Retina (tissue), 1 donor: ENCODE measurements at regions not wholly inside any gene's neighbourhood (a gene's known extent, or its start where the extent isn't known, plus 50 kb on each side); places are given as distances from the start of the nearest gene placed in this dataset.
"Not testable (repeated sequence)": the region's sequence is repeated elsewhere in the genome, so short reads cannot be mapped to it uniquely, and the experiment has no call there.

Experiments
- DNase-seq: peaks from one replicate; pipeline ENCODE4 v3.0.0-alpha.2; 2016

DNA sequence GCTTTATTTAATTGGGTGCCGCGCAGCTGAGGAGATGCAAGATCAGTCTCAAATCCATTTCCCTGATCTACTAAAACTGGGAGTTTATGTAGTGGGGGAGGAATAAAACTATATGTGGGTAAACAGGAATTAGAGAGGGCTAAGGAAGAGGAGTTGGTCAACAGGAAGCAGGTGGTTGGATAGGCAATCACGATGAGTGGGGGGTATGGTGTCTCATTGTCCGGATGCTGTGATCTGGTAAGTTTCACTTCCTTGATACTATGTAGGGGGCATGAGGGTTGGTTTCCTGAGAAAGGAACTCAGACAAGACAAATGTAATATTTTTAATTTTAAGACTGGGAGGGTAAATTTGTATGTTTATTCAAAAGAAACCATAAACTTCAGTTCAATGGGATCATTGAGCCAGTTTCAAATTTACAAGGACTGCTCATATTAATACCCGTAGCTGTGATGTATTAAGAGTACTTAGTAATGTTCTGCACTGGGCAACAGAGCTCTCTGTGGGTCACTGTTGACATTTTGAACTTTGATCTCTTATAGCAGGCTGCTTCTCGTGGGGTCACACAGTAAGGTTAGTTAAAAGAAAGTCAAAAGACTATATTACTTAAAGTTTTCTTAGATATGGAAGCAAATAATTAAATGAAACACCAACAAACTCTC is 786.2 kb upstream of the FBXO33 start:
- DNase-seq = no peak

DNA sequence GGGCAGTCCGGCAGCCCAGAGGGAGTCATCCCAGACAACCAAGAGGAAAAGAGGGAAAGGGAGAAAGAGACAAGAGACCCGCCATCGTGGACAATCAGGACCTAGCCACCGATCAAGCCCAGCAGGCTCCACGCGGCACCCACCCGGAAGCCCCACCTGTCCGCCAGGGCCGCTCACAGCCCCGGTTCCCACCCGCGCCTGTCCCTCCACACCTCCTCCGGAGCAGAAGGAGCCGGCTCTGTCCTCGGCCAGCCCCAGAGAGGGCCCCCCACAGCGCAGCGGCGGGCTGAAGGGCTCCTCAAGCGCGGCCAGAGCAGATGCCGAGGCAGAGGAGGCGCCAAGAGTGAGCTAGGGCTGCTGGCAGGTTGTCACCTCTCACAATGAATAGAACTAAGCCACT is 784.7 kb upstream of the FBXO33 start:
- DNase-seq = no peak

DNA sequence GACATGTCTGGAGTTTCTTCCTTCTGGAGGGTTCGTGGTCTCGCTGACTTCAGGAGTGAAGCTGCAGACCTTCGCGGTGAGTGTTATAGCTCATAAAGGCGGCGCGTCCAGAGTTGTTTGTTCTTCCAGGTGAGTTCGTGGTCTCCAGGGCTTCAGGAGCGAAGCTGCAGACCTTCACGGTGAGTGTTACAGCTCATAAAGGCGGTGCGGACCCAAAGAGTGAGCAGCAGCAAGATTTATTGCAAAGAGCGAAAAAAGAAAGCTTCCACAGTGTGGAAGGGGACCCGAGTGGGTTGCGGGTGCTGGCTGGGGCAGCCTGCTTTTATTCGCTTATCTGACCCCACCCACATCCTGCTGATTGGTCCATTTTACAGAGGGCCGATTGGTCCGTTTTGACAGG is 784.2 kb upstream of the FBXO33 start:
- not testable (repeated sequence) for DNase-seq

DNA sequence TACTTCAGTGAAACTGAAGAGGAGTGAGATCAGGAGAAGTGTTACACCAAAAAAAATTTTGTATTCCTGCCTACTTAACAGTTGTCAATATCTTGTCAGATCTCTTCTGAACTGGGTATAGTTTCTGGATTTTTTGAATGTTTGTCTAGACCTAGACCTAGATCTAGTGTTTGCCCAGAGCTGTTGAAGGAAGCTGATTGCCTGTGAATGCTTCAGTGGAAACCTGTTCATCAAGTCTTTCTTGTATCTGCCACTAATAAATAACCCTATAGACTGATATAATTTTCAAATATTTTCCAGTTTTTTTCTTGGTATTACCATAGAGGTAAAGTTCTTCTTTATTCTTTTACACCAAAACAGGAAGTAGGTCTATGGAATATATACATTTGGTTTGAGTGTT is 781.5 kb upstream of the FBXO33 start:
- DNase-seq = no peak

DNA sequence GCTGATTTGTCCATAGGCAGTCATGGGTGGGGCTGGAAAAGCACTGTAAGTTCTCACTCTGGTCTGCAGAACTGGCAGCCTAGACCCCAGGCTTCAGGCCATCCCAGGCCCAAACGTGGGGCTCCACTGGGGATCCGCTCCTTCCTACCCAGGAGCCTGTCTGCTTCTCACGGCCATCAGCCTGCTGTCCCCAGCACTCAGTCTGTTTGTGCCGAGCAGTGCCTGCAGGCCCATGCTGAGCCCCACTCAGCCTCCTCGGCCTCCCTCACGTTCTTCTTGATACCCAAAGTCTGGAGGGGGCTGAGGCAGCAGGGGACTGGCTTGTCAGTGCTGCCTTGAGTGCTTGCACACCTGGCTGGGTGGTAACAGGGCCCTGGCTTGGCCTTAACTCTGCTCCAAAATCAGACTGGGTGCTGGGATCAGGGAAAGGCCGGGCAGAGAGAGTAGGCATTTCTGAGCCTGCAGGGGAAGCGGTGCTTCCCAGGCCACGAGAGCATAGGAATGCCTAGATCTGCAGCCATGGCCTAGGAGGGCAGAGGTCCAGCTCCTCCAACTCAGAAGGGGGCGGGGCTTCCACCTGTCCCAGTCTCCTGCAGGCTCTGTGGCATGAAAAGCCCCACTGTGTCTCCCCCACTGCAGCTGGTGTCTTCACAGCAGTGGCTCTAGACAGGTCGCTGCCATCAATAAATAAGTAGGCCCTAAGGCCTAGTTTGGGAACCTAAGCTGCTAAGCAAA is 772.4 kb upstream of the FBXO33 start:
- DNase-seq = no peak

DNA sequence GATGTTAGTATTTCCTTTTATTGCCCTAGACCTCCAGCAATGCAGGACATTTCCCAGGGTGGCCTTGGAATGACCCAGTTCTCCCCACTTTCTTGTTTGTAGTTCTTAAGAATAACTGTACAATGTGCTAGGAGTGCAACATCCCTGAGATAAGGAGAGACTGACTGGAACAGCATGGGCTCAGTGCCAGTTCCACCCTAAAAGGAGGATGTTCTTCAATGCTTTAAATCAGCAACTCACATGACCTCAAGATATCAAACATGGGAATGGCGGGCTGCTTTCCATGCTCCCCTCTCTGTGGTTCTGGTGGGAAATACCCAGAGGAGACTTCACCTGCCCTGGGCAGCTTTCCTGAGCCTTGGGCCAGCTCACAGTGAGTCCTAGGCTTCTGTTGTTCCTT is 766.9 kb upstream of the FBXO33 start:
- DNase-seq = no peak

DNA sequence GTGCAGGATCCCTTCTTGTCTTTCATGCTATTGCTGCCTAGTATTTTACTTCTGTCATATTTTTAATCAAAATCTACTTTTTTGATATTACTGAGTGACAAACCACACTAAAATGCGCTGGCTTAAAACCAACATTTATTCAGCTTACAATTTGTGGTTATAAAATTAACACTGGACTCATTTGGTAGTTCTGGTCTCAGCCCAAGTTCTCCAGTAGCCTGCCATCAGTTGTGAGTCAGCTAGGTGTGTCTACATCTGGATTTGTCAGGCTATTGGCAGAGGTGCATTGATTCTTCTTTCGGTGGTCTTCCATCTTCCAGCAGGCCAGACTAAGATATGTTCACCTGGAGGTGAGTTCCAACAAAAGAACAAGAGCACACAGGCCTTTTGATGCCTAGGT is 765.1 kb upstream of the FBXO33 start:
- DNase-seq = no peak

DNA sequence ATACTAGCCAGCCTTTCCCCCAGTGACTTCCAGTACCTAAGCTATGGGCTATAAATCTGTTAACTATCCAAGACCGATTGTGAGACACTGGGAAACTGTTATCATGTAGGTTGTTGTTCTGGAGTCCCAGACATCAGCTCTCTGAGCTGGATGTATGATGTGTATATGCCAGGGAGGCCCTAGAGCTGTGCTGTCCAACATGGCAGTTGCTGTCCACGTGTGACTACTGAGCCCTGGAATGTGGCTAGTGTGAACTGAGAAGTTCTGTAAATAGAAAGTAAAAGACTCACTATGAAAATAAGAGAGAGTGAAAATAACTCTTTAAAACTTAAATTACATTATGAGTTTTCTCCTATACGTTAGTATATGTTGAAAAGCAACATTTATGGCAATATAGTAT is 755.8 kb upstream of the FBXO33 start:
- DNase-seq = no peak

DNA sequence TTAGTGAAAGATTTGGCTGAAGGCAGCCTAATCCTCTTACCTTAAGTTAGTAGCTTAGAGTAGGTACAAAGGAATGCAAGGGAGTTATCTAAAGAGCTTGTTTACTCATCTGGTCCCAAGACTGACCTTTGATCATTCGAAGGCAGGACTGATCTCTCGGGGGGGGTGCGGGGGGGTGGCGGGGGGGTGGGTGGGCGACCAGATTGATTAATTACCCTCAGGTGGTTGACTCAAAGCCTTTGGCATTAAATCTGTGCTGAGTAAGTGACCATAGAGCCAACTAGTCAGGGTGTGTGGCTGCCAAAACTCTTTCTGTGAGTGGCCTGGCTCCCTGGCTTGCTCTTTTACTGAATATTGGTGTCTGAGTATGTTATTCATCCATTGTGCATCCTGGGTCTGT is 731.9 kb upstream of the FBXO33 start:
- DNase-seq = no peak

DNA sequence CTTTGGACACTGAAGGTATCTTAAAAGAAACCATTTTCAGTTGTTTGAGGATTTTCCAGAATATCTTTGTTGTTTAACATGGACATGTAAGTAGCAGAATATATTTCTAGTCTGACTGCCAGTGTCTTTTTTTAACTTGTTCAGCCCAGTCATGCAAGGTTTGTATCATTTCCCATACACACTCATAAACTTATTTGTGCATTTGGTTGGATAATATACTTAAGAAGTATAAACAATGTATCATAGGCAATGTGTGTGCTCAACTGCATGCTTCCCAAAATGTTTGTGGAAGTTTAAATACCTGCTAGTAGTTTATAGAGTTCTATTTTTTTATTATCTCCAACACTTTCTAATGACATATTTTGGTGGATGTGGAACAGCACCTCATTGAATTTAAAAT is 707.4 kb upstream of the FBXO33 start:
- no peak for DNase-seq

DNA sequence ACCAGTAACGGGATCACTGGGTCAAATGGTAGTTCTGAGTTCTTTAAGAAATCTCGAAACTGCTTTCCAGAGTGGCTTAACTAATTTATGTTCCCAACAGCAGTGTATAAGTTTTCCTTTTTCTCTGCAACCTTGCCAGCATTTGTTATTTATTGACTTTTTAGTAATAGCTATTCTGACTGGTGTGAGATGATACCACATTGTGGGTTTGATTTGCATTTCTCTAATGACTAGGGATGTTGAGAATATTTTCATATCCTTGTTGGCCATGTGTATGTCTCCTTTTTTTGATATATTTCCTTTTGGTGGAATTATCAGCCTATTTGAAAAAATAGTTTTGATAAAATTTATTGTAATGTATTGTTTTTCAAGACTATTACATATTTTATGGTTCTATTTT is 701.2 kb upstream of the FBXO33 start:
- no peak for DNase-seq

DNA sequence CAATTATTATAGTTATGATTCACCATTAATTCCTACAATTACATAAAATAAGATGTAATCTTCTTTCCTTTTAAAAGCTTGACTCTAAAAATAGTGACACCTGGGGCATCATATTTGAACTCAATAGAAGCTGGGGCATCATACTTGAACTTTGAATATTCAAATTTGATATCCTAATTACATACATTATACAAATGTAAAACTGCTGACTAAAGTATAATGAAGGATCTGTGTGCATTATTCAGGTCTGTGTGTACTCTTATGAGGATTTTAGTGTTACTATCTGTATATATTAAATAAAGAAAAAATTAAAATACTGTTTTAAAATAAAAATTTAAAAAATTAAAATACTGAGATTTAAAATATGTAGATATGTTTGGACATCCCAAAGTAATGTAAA is 696.9 kb upstream of the FBXO33 start:
- no peak for DNase-seq

DNA sequence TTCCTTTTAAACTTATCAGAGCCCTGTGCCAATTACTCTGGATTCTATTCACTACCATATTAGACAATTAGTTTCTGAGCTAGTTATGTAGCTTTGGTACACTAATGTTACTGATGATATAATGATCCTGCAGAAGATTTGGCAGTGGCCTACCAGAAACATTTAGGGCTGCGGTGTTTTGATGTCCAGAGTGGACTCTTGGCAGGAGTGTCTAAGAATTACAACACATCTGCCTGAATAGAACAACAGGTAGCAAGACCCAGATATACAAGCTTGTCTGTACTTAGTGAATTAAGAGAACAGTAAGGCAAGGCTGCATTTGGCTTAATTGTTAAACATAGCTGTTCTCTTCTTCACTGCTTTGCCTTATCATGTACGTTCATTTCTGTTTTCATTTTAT is 691.6 kb upstream of the FBXO33 start:
- DNase-seq = no peak

DNA sequence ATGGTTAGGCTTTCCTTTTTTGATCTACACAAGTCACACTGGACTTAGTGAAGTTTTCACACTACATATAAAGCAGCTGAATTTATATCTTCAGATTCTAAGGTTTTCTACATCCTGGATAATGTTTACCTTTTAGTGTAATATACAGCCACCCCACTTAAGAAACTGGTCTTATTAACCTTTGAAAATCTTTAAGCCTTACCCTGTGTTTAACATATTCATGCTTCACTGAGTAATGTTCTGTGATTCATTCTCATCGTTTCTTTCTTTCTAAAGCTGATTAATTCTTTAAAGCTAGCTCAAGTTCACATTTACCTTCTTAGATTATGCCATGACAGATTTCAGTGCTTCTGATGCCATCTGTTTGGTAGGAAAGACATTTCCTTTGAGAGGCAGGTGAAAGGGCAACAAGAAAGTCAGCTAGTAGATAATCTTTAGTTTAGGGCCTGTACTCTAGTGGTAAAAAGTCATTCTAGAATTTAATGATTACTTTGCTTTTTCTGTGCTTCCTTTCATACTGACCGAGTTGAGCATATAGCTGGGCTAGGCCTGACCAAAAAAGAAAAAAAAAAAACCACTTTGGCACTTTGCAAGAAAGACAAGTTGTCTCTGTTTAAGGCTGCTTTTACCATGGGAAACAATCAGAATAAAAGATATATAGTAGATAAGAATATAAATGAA is 690.9 kb upstream of the FBXO33 start:
- DNase-seq = no peak

DNA sequence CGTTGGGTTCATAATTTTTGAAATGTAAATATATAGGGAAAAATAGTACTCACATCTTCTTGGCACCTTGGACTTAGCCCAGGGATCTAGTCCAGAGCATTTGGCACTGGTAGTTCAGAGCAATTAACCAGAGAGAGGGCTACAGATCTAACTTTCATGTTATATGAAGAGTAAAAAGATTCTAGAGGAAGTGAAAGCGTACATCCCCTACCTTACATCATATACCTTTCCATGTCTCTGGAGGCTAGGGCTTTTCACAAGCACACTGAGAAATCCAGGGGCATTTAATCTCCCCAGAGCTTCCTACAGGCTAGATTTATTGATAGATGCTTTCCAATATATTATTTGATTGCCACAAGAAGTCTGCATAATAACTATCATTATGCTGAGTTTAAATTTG is 687.5 kb upstream of the FBXO33 start:
- DNase-seq = no peak

DNA sequence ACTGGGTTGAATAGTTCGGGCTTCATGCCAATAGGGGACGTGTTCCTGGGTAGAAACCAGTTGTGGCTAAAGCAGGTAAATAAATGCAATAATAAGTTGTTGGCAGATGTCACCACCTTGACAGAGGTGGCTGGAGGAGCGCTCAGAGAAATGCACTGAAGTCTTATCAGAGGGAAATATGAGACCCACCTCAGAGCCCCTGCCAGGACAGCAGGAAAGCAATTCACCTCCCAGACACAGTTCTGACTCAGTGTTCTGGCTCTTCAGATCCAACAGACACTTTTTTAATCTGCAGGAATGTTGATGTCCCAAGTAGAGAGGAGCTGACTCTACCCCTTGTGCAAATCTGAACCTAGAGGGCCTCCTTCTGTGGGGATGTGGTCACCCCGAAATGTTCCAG is 687.1 kb upstream of the FBXO33 start:
- DNase-seq = no peak

DNA sequence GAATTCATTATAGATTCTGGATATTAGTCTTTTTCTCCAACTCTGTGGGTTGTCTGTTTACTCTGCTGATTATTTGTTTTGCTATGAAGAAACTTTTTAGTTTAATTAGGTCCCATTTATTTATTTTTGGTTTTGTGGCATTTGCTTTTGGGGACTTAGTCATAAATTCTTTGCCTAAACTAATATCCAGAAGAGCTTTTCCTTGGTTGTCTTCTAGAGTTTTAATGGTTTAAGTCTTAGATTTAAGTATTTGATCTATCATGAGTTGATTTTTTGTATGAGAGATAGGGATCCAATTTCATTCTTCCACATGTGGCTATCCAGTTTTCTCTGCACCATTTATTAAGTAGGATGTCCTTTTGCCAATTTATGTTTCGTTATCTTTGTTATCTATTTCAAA is 683.4 kb upstream of the FBXO33 start:
- DNase-seq = no peak

DNA sequence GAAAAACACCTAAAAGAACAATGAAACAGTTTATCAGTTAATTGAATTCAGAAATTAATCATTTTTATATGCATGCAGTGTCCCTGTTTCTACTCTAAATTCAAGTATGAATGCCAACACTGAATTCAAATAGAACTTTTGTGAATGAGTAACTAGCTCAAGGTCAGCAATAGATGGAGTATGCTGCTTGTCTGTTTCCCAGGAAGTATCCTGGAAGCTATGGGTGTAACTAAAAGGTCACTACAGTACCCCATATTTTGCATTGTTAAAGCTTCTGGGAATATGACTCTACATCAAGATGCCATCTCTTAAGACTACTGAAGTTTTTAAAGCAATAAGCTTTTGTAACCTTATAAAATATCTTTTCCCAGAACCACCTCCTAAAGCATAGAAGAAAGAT is 681.4 kb upstream of the FBXO33 start:
- no peak for DNase-seq

DNA sequence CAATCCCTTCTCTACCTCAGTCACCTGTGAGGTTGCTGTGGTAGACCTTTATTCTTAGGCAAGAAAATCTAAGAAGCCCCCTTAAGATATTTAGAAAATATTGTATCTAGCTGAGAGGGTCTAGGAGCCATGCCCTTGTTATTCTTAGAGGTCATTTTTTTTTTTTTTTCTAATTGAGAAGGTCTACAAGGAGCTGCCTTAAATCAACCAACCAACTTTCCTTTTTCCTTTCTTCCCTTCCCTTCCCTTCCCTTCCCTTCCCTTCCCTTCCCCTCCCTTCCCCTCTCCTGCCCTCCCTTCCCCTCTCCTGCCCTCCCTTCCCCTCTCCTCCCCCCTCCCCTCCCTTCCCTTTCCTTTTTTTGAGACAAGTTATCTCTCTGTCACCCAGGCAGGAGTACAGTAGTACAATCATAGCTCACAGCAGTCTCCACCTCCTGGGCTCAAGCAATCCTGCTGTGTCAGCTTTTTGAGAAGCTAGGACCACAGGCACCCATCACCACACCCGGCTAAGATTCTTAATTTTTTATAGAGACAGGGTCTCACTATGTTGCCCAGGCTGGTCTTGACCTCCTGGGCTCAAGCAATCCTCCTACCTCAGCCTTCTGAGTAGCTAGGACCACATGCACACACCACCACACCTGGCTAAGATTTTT is 668.4 kb upstream of the FBXO33 start:
- no peak for DNase-seq

DNA sequence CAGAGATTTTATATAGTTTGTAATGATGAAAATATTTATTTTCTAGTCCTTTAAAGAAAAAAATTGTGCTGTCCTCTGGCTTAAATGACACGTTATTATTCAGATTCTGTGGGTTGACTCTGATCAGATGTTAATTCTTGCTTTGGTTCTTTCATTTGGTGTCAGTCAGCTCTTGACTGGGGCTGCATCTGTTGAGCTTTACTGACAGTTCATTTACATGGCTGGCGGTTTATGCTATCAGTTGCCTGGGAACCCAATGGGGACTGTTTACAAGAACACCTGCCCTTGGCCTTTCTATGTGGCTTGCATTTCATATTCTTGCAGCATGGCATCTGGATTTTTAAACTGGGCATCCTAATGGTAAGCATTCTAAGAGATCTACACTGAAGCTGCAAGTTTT is 667.1 kb upstream of the FBXO33 start:
- DNase-seq = no peak

DNA sequence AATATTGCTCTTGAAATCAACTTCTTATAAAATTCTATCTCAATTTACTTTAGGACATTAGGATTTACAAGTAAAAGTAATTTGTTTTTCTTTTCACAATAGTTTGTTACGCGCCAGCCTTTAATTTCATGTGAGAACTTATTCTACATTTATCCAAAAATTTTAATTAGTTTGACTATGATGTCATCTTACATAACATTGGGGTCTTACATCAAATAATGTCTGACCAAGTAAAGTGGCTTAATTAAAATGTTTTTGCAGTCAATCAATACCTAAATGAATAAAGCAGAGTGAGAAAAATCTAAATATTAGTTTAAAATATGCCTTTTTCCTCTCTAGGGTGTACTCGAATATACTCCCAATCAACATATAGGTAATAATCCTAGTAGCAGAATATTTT is 666.2 kb upstream of the FBXO33 start:
- DNase-seq = no peak

DNA sequence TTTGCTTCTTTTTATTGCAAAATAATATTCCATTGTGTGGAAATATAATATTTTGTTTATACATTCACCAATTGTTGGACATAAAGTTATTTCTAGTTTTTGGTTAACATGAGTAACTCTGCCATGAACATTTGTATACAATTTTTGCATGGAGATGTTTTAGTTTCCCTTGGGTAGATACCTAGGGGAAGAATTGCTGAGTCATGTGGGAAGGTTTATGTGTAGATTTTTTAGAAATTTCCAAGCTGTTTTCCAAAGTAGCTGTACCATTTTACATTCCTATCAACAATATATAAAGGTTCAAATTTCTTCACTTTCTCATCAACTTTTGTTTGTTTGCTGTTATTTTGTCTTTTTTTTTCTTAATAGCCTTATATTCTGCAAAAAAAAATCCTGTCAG is 664.7 kb upstream of the FBXO33 start:
- DNase-seq = no peak

DNA sequence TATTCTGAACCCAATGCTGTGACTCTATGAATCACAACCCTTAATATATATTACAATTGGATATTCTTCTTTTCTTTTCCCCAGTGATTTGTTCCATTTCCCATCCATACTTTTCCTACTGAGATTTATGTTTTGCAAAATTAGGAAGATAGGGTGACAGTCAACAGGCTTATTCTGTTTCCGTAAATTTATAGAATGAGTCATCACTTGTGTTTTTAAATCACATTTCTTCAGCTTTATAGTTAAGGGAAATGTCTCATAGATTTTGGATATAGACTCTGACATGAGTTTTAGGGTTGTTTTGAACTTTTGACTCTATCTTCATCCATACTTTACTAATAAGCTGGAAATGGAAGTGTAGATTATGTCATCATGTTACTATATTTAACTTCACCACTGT is 661.6 kb upstream of the FBXO33 start:
- DNase-seq = no peak

DNA sequence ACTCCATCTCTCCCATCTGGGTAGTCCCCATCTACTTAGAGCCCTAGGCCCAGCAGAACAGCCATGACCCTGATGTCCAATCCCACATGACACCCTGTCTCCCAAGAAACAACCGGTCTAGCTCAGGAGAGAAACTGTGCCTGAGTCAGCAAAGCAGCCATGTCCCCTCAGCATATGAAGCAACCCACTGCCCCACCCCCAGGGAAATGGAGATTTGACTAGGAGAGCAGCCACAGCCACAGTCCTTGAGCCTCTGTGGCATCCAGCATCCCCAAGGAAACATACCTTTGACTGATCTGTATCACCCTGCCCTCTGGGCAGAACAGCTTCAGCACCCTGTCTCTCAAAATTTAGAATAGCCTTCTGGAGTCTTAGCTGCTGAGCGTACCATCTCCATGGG is 641.9 kb upstream of the FBXO33 start:
- DNase-seq = no peak
